HCT116 (cell line): ENCODE measurements at regions not wholly inside any gene's neighbourhood (a gene's known extent, or its start where the extent isn't known, plus 50 kb on each side); places are given as distances from the start of the nearest gene placed in this dataset.

Experiments used
- ATAC-seq: fragments of 200-7000 bp; cut with Tn5 transposase; 2 replicates; pipeline ENCODE4 v1.9.1; 2020; ENCODE audit warnings: mild to moderate bottlenecking, moderate library complexity
- BruUV-seq: library from RNA; stranded (reverse); fragments of 400-500 nt; replicated peaks from 2 replicates; lab custom pipeline; 2021; lab: Mats Ljungman, UMichigan
- CTCF ChIA-PET: fragments of 300-600 bp; sonication (Branson Sonifier 250); formaldehyde crosslinking; loops from one replicate; lab custom pipeline; 2021; ENCODE audit warnings: antibody characterized with exemption; lab: Charles Lee
- POLR2A ChIA-PET: fragments of 300-600, 350-600 bp; sonication (Branson Sonifier 250); formaldehyde crosslinking; loops from one replicate; lab custom pipeline; 2021; ENCODE audit warnings: antibody characterized with exemption; lab: Charles Lee
- RAD21 ChIA-PET, 2 experiments: fragments of 300-600 bp; sonication (Branson Sonifier 250); formaldehyde crosslinking; loops; one replicate each; lab custom pipeline; 2023; ENCODE audit warnings: low total read pairs in 2 of 2; ENCODE audit not compliant: uncharacterized antibody in 2 of 2, unreplicated experiment in 2 of 2, low non-redundant PET in 1 of 2; lab: Charles Lee
- DNase-seq: peaks from one replicate; pipeline ENCODE4 v3.0.0-alpha.2; 2010; ENCODE audit warnings: low read depth, low spot score
- H2AFZ ChIP-seq: fragments of 200-600 bp; shearing (Covaris generic), sonication (generic); 2 replicates; pipeline ENCODE4 v1.6.1; 2017; ENCODE audit warnings: low read depth, mixed run types, mixed read lengths, antibody characterized with exemption, low read length; ENCODE audit not compliant: poor library complexity, severe bottlenecking
- H3K27ac ChIP-seq: 2 replicates; pipeline ENCODE4 v1.5.1; 2012; ENCODE audit warnings: low read depth, low read length
- H3K27me3 ChIP-seq: fragments of 200-600 bp; sonication (generic); 2 replicates; pipeline ENCODE4 v1.6.1; 2016; ENCODE audit warnings: mixed run types, low read length, mixed read lengths; ENCODE audit not compliant: insufficient read depth
- H3K36me3 ChIP-seq, 2 experiments: fragments of 200-500 bp in 1 of 2; fragments of 200-600 bp in 1 of 2; sonication (Bioruptor generic) in 1 of 2; sonication (generic) in 1 of 2; 2 replicates each; pipeline versions ENCODE4 v1.5.1 to v1.6.1; 2014 to 2016; ENCODE audit warnings: low read length in 2 of 2, inconsistent platforms in 1 of 2, mixed read lengths in 1 of 2, mixed run types in 1 of 2; ENCODE audit not compliant: insufficient read depth in 2 of 2, control insufficient read depth in 1 of 2
- H3K4me1 ChIP-seq, 2 experiments: fragments of 200-600 bp in 1 of 2; sonication (generic) in 1 of 2; 2 replicates each; pipeline versions ENCODE4 v1.5.1 to v1.6.1; 2012 to 2017; ENCODE audit warnings: low read length in 2 of 2, inconsistent platforms in 1 of 2, mild to moderate bottlenecking in 1 of 2, mixed read lengths in 1 of 2, mixed run types in 1 of 2, moderate library complexity in 1 of 2; ENCODE audit not compliant: insufficient read depth in 2 of 2, control insufficient read depth in 1 of 2
- H3K4me2 ChIP-seq: fragments of 200-600 bp; sonication (generic); 2 replicates; pipeline ENCODE4 v1.6.1; 2017; ENCODE audit warnings: mixed run types, low read length, mixed read lengths
- H3K4me3 ChIP-seq, 2 experiments: fragments of 200-600 bp in 1 of 2; sonication (generic) in 1 of 2; replicated peaks in 1 of 2; 2 replicates each; pipeline ENCODE4 v1.5.1; 2011 to 2016; ENCODE audit warnings: low read length in 2 of 2, control low read depth in 1 of 2, low read depth in 1 of 2, mild to moderate bottlenecking in 1 of 2, mixed read lengths in 1 of 2, mixed run types in 1 of 2
- H3K79me2 ChIP-seq: fragments of 200-600 bp; sonication (generic); 2 replicates; pipeline ENCODE4 v1.6.1; 2017; ENCODE audit warnings: mild to moderate bottlenecking, mixed run types, low read length, moderate library complexity, mixed read lengths; ENCODE audit not compliant: insufficient read depth
- H3K9ac ChIP-seq: fragments of 200-600 bp; sonication (generic); 2 replicates; pipeline ENCODE4 v1.6.1; 2016; ENCODE audit warnings: low read length, mixed read lengths
- H3K9me2 ChIP-seq: fragments of 200-600 bp; sonication (generic), shearing (Covaris generic); 2 replicates; pipeline ENCODE4 v1.6.1; 2017; ENCODE audit warnings: mixed run types, mild to moderate bottlenecking, moderate library complexity; ENCODE audit not compliant: insufficient read depth
- H3K9me3 ChIP-seq, 2 experiments: fragments of 200-500 bp in 1 of 2; fragments of 200-600 bp in 1 of 2; sonication (Bioruptor generic) in 1 of 2; sonication (generic) in 1 of 2; 2 replicates each; pipeline ENCODE4 v1.6.1; 2014 to 2017; ENCODE audit warnings: low read length in 2 of 2, mixed read lengths in 2 of 2, inconsistent platforms in 1 of 2, low read depth in 1 of 2, mild to moderate bottlenecking in 1 of 2, mixed run types in 1 of 2, moderate library complexity in 1 of 2; ENCODE audit not compliant: control insufficient read depth in 1 of 2, insufficient read depth in 1 of 2
- H4K20me1 ChIP-seq: fragments of 200-600 bp; sonication (generic), shearing (Covaris generic); 2 replicates; pipeline ENCODE4 v1.6.1; 2017; ENCODE audit warnings: mixed run types, mild to moderate bottlenecking, moderate library complexity; ENCODE audit not compliant: insufficient read depth
- CEBPB ChIP-seq: IDR thresholded peaks from 2 replicates; pipeline ENCODE4 v1.6.1; 2012; ENCODE audit warnings: low read depth
- EGR1 ChIP-seq: IDR thresholded peaks from 2 replicates; pipeline ENCODE4 v1.6.1; 2012; ENCODE audit warnings: low read depth
- EZH2phosphoT487 ChIP-seq: fragments of 200-600 bp; IDR thresholded peaks from 2 replicates; pipeline ENCODE4 v1.6.1; 2018; ENCODE audit warnings: antibody characterized with exemption, borderline replicate concordance
- JUND ChIP-seq: IDR thresholded peaks from 2 replicates; pipeline ENCODE4 v1.6.1; 2012
- MAX ChIP-seq: IDR thresholded peaks from 2 replicates; pipeline ENCODE4 v1.6.1; 2012
- POLR2A ChIP-seq: IDR thresholded peaks from 2 replicates; pipeline ENCODE4 v1.7.0; 2011; ENCODE audit warnings: borderline replicate concordance; ENCODE audit not compliant: insufficient read depth, insufficient read length; ENCODE audit errors: extremely low read depth
- SIN3A ChIP-seq: IDR thresholded peaks from 2 replicates; pipeline ENCODE4 v1.6.1; 2012; ENCODE audit warnings: low read depth
- SP1 ChIP-seq: IDR thresholded peaks from 2 replicates; pipeline ENCODE4 v1.6.1; 2012; ENCODE audit warnings: low read depth
- SRF ChIP-seq: IDR thresholded peaks from 2 replicates; pipeline ENCODE4 v1.6.1; 2012; ENCODE audit warnings: low read depth
- TCF7L2 ChIP-seq: IDR thresholded peaks from 2 replicates; pipeline ENCODE4 v1.7.0; 2011; ENCODE audit warnings: borderline replicate concordance, inconsistent platforms; ENCODE audit not compliant: insufficient read depth, insufficient read length; ENCODE audit errors: extremely low read depth
- YY1 ChIP-seq: IDR thresholded peaks from 2 replicates; pipeline ENCODE4 v1.6.1; 2011; ENCODE audit warnings: low read length, low read depth, moderate library complexity, mild to moderate bottlenecking; ENCODE audit not compliant: insufficient replicate concordance; ENCODE audit errors: extremely low read depth
- ZFX ChIP-seq: fragments of 450-650 bp; IDR thresholded peaks from 2 replicates; pipeline ENCODE4 v1.6.1; 2017
- ZNF274 ChIP-seq: fragments of 200-500 bp; sonication (Bioruptor generic); IDR thresholded peaks from 2 replicates; pipeline ENCODE4 v1.6.1; 2014; ENCODE audit warnings: mild to moderate bottlenecking, low read depth, low read length, inconsistent platforms
- intact Hi-C: fragments of 100-400 bp; cut with micrococcal nuclease; formaldehyde crosslinking; loops from 2 replicates; pipeline ENCODE4 v1.10.0; 2022
- TF ChIP-seq, protein P1 (sequence below): IDR thresholded peaks from 2 replicates; pipeline ENCODE4 v1.6.1; 2012
- TF ChIP-seq, protein P2 (sequence below), 3 experiments: fragments of 200-600 bp in 1 of 3; sonication (generic) in 1 of 3; IDR thresholded peaks in 2 of 3; conservative IDR thresholded peaks in 1 of 3; 2 replicates each; pipeline ENCODE4 v1.5.1; 2012 to 2017; ENCODE audit warnings: low read depth in 2 of 3, low read length in 2 of 3, antibody characterized with exemption in 1 of 3, borderline replicate concordance in 1 of 3, control low read depth in 1 of 3, mild to moderate bottlenecking in 1 of 3, mixed read lengths in 1 of 3, mixed run types in 1 of 3, moderate library complexity in 1 of 3; ENCODE audit not compliant: insufficient read depth in 1 of 3
- TF ChIP-seq, protein P3 (sequence below): IDR thresholded peaks from 2 replicates; pipeline ENCODE4 v1.6.1; 2012; ENCODE audit warnings: low read depth
- TF ChIP-seq, protein P4 (sequence below): IDR thresholded peaks from 2 replicates; pipeline ENCODE4 v1.6.1; 2011; ENCODE audit warnings: mild to moderate bottlenecking, low read length, moderate library complexity; ENCODE audit not compliant: insufficient replicate concordance; ENCODE audit errors: extremely low read depth

GRCh38 chr10:4658777-4659176 lies 167.2 kb upstream of the AKR1E2 start:
- CTCF ChIA-PET, result interaction anchor here (0.6 to 0.7 kb wide), 2 partner anchors 24 to 904 kb away, joined by 3 to 5 read pairs; no protein-coding TSS in a partner anchor
- Histone ChIP-seq H2AFZ (no peak overlapping the region), H3K9me3 (no peaks in the 10 kb centered on the region), H3K36me3 (no peaks in the 10 kb centered on the region), H3K79me2 (no peaks in the 10 kb centered on the region), H4K20me1 (no peaks in the 10 kb centered on the region), H3K9ac (no peak overlapping the region), H3K4me3 (no peak overlapping the region), H3K4me2 (no peak overlapping the region), H3K27me3 (no peaks in the 10 kb centered on the region), H3K27ac (no peak overlapping the region), H3K4me1 (peaks cover 13 to 25% of the 10 kb centered on the region in 2 experiments), H3K9me2 (no peaks in the 10 kb centered on the region)
- POLR2A ChIA-PET, result no interaction called here
- ATAC-seq, result no peak
- DNase-seq, result no peak
- no TSS peak for BruUV-seq
- intact Hi-C loops, result loop anchor here (5.0 to 10.0 kb wide), 5 partner anchors 109 to 1464 kb away; no protein-coding TSS in a partner anchor
- RAD21 ChIA-PET, result no interaction called here
- no peak for TF ChIP-seq YY1
- TF ChIP-seq, protein P1, sequence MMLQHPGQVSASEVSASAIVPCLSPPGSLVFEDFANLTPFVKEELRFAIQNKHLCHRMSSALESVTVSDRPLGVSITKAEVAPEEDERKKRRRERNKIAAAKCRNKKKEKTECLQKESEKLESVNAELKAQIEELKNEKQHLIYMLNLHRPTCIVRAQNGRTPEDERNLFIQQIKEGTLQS, result no peak
- no peak for TF ChIP-seq ZNF274
- TF ChIP-seq EZH2phosphoT487, result no peak
- no peak for TF ChIP-seq EGR1
- no peak for TF ChIP-seq MAX
- no peak for TF ChIP-seq CEBPB
- TF ChIP-seq JUND, result no peak
- TF ChIP-seq, protein P2, sequence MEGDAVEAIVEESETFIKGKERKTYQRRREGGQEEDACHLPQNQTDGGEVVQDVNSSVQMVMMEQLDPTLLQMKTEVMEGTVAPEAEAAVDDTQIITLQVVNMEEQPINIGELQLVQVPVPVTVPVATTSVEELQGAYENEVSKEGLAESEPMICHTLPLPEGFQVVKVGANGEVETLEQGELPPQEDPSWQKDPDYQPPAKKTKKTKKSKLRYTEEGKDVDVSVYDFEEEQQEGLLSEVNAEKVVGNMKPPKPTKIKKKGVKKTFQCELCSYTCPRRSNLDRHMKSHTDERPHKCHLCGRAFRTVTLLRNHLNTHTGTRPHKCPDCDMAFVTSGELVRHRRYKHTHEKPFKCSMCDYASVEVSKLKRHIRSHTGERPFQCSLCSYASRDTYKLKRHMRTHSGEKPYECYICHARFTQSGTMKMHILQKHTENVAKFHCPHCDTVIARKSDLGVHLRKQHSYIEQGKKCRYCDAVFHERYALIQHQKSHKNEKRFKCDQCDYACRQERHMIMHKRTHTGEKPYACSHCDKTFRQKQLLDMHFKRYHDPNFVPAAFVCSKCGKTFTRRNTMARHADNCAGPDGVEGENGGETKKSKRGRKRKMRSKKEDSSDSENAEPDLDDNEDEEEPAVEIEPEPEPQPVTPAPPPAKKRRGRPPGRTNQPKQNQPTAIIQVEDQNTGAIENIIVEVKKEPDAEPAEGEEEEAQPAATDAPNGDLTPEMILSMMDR (IDR thresholded peaks at IDR 0.05 in 2 of 3, conservative IDR thresholded peaks at IDR 0.05 in 1 of 3; ENCODE audit: borderline replicate concordance in 1 of 3, insufficient read depth in 1 of 3, low read depth in 2 of 3, low read length in 2 of 3), result no peak
- TF ChIP-seq, protein P3, sequence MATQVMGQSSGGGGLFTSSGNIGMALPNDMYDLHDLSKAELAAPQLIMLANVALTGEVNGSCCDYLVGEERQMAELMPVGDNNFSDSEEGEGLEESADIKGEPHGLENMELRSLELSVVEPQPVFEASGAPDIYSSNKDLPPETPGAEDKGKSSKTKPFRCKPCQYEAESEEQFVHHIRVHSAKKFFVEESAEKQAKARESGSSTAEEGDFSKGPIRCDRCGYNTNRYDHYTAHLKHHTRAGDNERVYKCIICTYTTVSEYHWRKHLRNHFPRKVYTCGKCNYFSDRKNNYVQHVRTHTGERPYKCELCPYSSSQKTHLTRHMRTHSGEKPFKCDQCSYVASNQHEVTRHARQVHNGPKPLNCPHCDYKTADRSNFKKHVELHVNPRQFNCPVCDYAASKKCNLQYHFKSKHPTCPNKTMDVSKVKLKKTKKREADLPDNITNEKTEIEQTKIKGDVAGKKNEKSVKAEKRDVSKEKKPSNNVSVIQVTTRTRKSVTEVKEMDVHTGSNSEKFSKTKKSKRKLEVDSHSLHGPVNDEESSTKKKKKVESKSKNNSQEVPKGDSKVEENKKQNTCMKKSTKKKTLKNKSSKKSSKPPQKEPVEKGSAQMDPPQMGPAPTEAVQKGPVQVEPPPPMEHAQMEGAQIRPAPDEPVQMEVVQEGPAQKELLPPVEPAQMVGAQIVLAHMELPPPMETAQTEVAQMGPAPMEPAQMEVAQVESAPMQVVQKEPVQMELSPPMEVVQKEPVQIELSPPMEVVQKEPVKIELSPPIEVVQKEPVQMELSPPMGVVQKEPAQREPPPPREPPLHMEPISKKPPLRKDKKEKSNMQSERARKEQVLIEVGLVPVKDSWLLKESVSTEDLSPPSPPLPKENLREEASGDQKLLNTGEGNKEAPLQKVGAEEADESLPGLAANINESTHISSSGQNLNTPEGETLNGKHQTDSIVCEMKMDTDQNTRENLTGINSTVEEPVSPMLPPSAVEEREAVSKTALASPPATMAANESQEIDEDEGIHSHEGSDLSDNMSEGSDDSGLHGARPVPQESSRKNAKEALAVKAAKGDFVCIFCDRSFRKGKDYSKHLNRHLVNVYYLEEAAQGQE, result no peak
- TF ChIP-seq, protein P4, sequence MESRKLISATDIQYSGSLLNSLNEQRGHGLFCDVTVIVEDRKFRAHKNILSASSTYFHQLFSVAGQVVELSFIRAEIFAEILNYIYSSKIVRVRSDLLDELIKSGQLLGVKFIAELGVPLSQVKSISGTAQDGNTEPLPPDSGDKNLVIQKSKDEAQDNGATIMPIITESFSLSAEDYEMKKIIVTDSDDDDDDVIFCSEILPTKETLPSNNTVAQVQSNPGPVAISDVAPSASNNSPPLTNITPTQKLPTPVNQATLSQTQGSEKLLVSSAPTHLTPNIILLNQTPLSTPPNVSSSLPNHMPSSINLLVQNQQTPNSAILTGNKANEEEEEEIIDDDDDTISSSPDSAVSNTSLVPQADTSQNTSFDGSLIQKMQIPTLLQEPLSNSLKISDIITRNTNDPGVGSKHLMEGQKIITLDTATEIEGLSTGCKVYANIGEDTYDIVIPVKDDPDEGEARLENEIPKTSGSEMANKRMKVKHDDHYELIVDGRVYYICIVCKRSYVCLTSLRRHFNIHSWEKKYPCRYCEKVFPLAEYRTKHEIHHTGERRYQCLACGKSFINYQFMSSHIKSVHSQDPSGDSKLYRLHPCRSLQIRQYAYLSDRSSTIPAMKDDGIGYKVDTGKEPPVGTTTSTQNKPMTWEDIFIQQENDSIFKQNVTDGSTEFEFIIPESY, result no peak
- TF ChIP-seq SIN3A, result no peak
- no peak for TF ChIP-seq SP1
- TF ChIP-seq POLR2A, result no peak
- TF ChIP-seq TCF7L2, result no peak
- no peak for TF ChIP-seq ZFX
- TF ChIP-seq SRF, result no peak
- TF ChIP-seq, all 23 proteins: peak for 0
